WERI-Rb-1 (cell line): ENCODE measurements at regions not wholly inside any gene's neighbourhood (a gene's known extent, or its start where the extent isn't known, plus 50 kb on each side); places are given as distances from the start of the nearest gene placed in this dataset.
"Not testable (repeated sequence)": the region's sequence is repeated elsewhere in the genome, so short reads cannot be mapped to it uniquely, and the experiment has no call there.

Experiments used
- DNase-seq: peaks from one replicate; pipeline ENCODE4 v3.0.0-alpha.2; 2020
- H3K27ac ChIP-seq: fragments of 250-450 bp; sonication (Bioruptor Pico); 2 replicates; pipeline ENCODE4 v1.5.1; 2020; ENCODE audit warnings: mild to moderate bottlenecking, moderate library complexity
- H3K27me3 ChIP-seq: fragments of 250-450 bp; sonication (Bioruptor Pico); 2 replicates; pipeline ENCODE4 v1.5.1; 2021; ENCODE audit warnings: mild to moderate bottlenecking, low read depth, moderate library complexity; ENCODE audit not compliant: insufficient read depth, severe bottlenecking
- H3K36me3 ChIP-seq: fragments of 250-450 bp; sonication (Bioruptor Pico); 2 replicates; pipeline ENCODE4 v1.5.1; 2020; ENCODE audit warnings: mild to moderate bottlenecking, moderate library complexity
- H3K4me3 ChIP-seq: 2 replicates; pipeline ENCODE4 v1.5.1; 2011; ENCODE audit warnings: low read depth, mild to moderate bottlenecking, control low read depth, low read length
- H3K9me3 ChIP-seq: fragments of 250-450 bp; sonication (Bioruptor Pico); 2 replicates; pipeline ENCODE4 v1.5.1; 2021; ENCODE audit warnings: mild to moderate bottlenecking, moderate library complexity; ENCODE audit not compliant: severe bottlenecking
- CTCF ChIP-seq: IDR thresholded peaks from 2 replicates; pipeline ENCODE4 v1.5.1; 2011; ENCODE audit warnings: low read depth, mild to moderate bottlenecking, control low read depth, inconsistent platforms, low read length

- no peak overlapping the region for H3K4me3 ChIP-seq
- no peak for TF ChIP-seq CTCF
- H3K27me3 ChIP-seq: no peaks in the 10 kb centered on the region
- no peak overlapping the region for H3K27ac ChIP-seq
- no peaks in the 10 kb centered on the region for H3K9me3 ChIP-seq
- no peaks in the 10 kb centered on the region for H3K36me3 ChIP-seq
- DNase-seq: no peak
These were observed 274.5 kb downstream of the TSN start for GRCh38 chr2:122029945-122030344.

GRCh38 chr2:122031544-122032263 lies 276.3 kb downstream of the TSN start:
- H3K27ac ChIP-seq: no peak overlapping the region

GRCh38 chr2:122032264-122032645 lies 276.8 kb downstream of the TSN start:
- Histone ChIP-seq H3K4me3 (no peak overlapping the region), H3K9me3 (no peaks in the 10 kb centered on the region), H3K27me3 (no peaks in the 10 kb centered on the region), H3K36me3 (no peaks in the 10 kb centered on the region), H3K27ac (no peak overlapping the region)
- no peak for TF ChIP-seq CTCF
- DNase-seq: no peak

More at GRCh38 chr2:122031544-122032263, 276.3 kb downstream of the TSN start:
- H3K9me3 ChIP-seq: no peaks in the 10 kb centered on the region
- peak; percentile 26 for DNase-seq
- H3K4me3 ChIP-seq: no peak overlapping the region
- no peaks in the 10 kb centered on the region for H3K27me3 ChIP-seq
- TF ChIP-seq CTCF: no peak
- H3K36me3 ChIP-seq: no peaks in the 10 kb centered on the region

GRCh38 chr2:122033778-122034177 lies 278.3 kb downstream of the TSN start:
- TF ChIP-seq CTCF: no peak

GRCh38 chr2:122034344-122034743 lies 278.9 kb downstream of the TSN start:
- H3K27ac ChIP-seq: 0 out of 2 replicates have a peak overlapping the region, but pooled peaks have one; percentile 33
- H3K27me3 ChIP-seq: no peaks in the 10 kb centered on the region
- no peak for DNase-seq
- no peak for TF ChIP-seq CTCF
- H3K9me3 ChIP-seq: peaks cover under 1% of the 10 kb centered on the region
- no peak overlapping the region for H3K4me3 ChIP-seq
- no peaks in the 10 kb centered on the region for H3K36me3 ChIP-seq

More at GRCh38 chr2:122033778-122034177, 278.3 kb downstream of the TSN start:
- Histone ChIP-seq H3K27me3 (no peaks in the 10 kb centered on the region), H3K27ac (no peak overlapping the region), H3K9me3 (no peaks in the 10 kb centered on the region), H3K36me3 (no peaks in the 10 kb centered on the region), H3K4me3 (no peak overlapping the region)
- no peak for DNase-seq

GRCh38 chr2:122034777-122035176 lies 279.3 kb downstream of the TSN start:
- H3K27me3 ChIP-seq: no peaks in the 10 kb centered on the region
- H3K4me3 ChIP-seq: no peak overlapping the region
- TF ChIP-seq CTCF: no peak
- H3K27ac ChIP-seq: peak overlapping the region; percentile 33; the same call in 1 of the 2 replicates
- peaks cover 3% of the 10 kb centered on the region for H3K9me3 ChIP-seq
- DNase-seq: peak; percentile 47
- H3K36me3 ChIP-seq: no peaks in the 10 kb centered on the region

GRCh38 chr2:122038816-122039215 lies 283.4 kb downstream of the TSN start:
- not testable (repeated sequence) for H3K27me3 ChIP-seq, H3K9me3 ChIP-seq, H3K27ac ChIP-seq, DNase-seq, H3K4me3 ChIP-seq, H3K36me3 ChIP-seq
